HUES48 (cell line): ENCODE measurements at regions not wholly inside any gene's neighbourhood (a gene's known extent, or its start where the extent isn't known, plus 50 kb on each side); places are given as distances from the start of the nearest gene placed in this dataset.

Experiments used
- H3K27ac ChIP-seq: one replicate; pipeline ENCODE4 v1.7.0; 2013; ENCODE audit warnings: low read depth, low read length, inconsistent platforms
- H3K27me3 ChIP-seq: 2 replicates; pipeline ENCODE4 v1.6.1; 2013; ENCODE audit warnings: mild to moderate bottlenecking, low read length; ENCODE audit not compliant: control insufficient read depth, insufficient read depth
- H3K36me3 ChIP-seq: 2 replicates; pipeline ENCODE4 v1.6.1; 2013; ENCODE audit warnings: low read length; ENCODE audit not compliant: control insufficient read depth, insufficient read depth
- H3K4me1 ChIP-seq: 2 replicates; pipeline ENCODE4 v1.6.1; 2013; ENCODE audit warnings: mild to moderate bottlenecking, low read length; ENCODE audit not compliant: control insufficient read depth, insufficient read depth
- H3K4me3 ChIP-seq: 2 replicates; pipeline ENCODE4 v1.5.1; 2013; ENCODE audit warnings: mild to moderate bottlenecking, low read depth, low read length
- H3K9ac ChIP-seq: 2 replicates; pipeline ENCODE4 v1.6.1; 2013; ENCODE audit warnings: mild to moderate bottlenecking, low read depth, low read length, moderate library complexity
- H3K9me3 ChIP-seq: 2 replicates; pipeline ENCODE4 v1.6.1; 2013; ENCODE audit warnings: low read length; ENCODE audit not compliant: control insufficient read depth, insufficient read depth

GRCh38 chr22:48573766-48574165, 1253.9 kb downstream of the BRD1 start:
- peaks cover 16% of the 10 kb centered on the region for H3K9me3 ChIP-seq
- H3K27me3 ChIP-seq, result peaks cover 13% of the 10 kb centered on the region; the same call in 1 of the 2 replicates
- H3K4me1 ChIP-seq, result no peaks in the 10 kb centered on the region
- no peaks in the 10 kb centered on the region for H3K36me3 ChIP-seq
- no peak overlapping the region for H3K4me3 ChIP-seq
- no peak overlapping the region for H3K27ac ChIP-seq
- H3K9ac ChIP-seq, result no peak overlapping the region

DNA sequence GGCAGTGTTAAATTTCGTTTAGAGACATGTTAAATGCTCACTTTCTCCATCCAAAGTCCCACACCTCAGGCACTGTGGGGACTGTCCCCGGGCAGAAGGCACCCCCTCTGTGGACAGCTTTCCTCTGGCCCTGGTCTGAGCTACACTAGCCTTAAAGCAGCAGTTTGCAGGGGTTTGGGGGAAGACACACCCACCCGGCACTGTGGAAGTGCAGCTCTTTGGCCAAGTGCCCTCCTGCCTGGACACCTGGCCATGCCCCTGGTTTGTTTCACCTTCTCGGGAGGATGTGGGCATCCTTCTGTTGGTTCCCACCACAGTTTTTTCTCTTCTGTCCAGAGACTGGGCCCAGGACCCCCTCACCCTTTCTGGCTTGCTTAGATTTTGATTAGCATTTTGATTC, 1254.7 kb downstream of the BRD1 start:
- H3K4me1 ChIP-seq, result no peaks in the 10 kb centered on the region

DNA sequence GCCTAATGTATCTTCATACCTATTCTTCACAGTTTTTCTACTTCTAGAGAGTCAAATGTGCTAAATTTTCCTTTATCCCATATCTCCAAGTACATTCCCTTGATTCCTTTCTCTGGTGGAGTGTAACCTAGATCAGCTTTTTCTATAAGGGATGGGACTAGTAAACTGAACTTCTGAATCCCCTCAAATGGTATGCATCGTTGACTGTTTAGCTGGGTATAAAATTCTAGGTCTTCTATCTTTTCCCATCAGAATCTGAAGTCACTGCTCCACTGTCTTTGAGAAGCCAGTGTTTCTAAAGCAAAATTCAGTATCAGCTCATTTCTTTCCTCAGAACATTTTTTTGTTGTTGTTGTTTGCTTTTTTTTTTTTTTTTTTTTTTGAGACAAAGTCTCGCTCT, 1256.8 kb downstream of the BRD1 start:
- H3K27me3 ChIP-seq, result peaks cover 13% of the 10 kb centered on the region; the same call in 1 of the 2 replicates
- peaks cover 16% of the 10 kb centered on the region for H3K9me3 ChIP-seq
- H3K36me3 ChIP-seq, result no peaks in the 10 kb centered on the region
- H3K4me1 ChIP-seq, result no peaks in the 10 kb centered on the region
- H3K27ac ChIP-seq, result no peak overlapping the region
- no peak overlapping the region for H3K4me3 ChIP-seq
- no peak overlapping the region for H3K9ac ChIP-seq

More for the DNA sequence above, 1254.7 kb downstream of the BRD1 start:
- no peak overlapping the region for H3K9ac ChIP-seq
- no peaks in the 10 kb centered on the region for H3K36me3 ChIP-seq
- H3K27me3 ChIP-seq, result peaks cover 13% of the 10 kb centered on the region; the same call in 1 of the 2 replicates
- no peak overlapping the region for H3K4me3 ChIP-seq
- peaks cover 16% of the 10 kb centered on the region for H3K9me3 ChIP-seq
- H3K27ac ChIP-seq, result no peak overlapping the region

GRCh38 chr22:48569476-48570233, 1258.0 kb downstream of the BRD1 start:
- Histone ChIP-seq H3K9ac (no peak overlapping the region), H3K36me3 (no peaks in the 10 kb centered on the region), H3K27me3 (peaks cover 13% of the 10 kb centered on the region; the same call in 1 of the 2 replicates), H3K4me3 (no peak overlapping the region), H3K27ac (no peak overlapping the region), H3K4me1 (no peaks in the 10 kb centered on the region), H3K9me3 (peaks cover 16% of the 10 kb centered on the region)

- Histone ChIP-seq H3K27ac (no peak overlapping the region), H3K27me3 (peaks cover 5% of the 10 kb centered on the region; the same call in 1 of the 2 replicates), H3K9me3 (peaks cover 16% of the 10 kb centered on the region), H3K4me3 (no peak overlapping the region), H3K9ac (no peak overlapping the region), H3K36me3 (no peaks in the 10 kb centered on the region), H3K4me1 (no peaks in the 10 kb centered on the region)
Observed at GRCh38 chr22:48568736-48569330, 1258.8 kb downstream of the BRD1 start.

DNA sequence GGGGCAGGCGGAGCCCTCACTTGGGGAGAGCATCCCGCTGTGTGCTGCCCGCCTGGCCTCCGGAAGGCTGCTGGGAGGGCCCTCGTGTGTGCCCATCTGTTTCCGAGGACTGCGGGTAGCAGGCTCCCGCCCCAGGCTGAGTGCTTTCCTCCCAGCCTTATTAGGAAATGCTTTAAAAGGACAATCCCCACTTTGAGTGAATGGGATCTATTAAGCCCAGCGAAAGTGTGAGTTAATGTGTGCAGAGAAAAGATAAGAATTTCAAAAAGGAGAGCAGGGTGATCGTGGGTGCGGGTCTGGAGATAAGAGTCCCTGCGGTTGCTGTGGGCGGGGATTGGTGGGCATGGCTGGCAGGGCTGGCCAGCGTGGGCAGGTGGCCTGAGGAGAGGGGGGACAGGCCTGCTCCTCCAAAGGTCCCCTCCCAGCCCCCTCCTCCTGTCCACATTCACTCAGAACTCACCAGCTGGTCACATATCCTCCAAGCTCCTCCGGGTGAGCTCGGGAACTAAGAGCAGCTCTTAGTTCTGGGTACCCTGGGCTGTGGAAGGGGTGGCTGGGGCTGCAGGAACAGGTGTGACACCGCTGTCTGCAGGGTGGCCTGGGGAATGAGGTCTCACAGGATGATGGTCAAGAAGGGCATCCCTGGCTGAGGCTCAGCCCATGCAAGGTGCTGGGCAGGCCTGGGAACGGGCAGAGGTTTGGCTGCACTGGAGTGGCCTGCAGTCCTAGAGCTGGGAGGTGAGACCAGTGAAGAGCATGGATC, 1260.3 kb downstream of the BRD1 start:
- no peaks in the 10 kb centered on the region for H3K4me1 ChIP-seq
- no peaks in the 10 kb centered on the region for H3K36me3 ChIP-seq
- no peak overlapping the region for H3K27ac ChIP-seq
- no peaks in the 10 kb centered on the region for H3K27me3 ChIP-seq
- H3K9me3 ChIP-seq, result peaks cover 16% of the 10 kb centered on the region
- no peak overlapping the region for H3K9ac ChIP-seq
- H3K4me3 ChIP-seq, result no peak overlapping the region

- Histone ChIP-seq H3K4me3 (no peak overlapping the region), H3K4me1 (no peaks in the 10 kb centered on the region), H3K9ac (no peak overlapping the region), H3K27ac (no peak overlapping the region), H3K9me3 (peaks cover 16% of the 10 kb centered on the region), H3K27me3 (no peaks in the 10 kb centered on the region), H3K36me3 (no peaks in the 10 kb centered on the region)
Observed at GRCh38 chr22:48566741-48567140, 1260.9 kb downstream of the BRD1 start.

GRCh38 chr22:48565901-48566501, 1261.7 kb downstream of the BRD1 start:
- no peaks in the 10 kb centered on the region for H3K4me1 ChIP-seq
- H3K9me3 ChIP-seq, result peaks cover 12% of the 10 kb centered on the region
- no peaks in the 10 kb centered on the region for H3K36me3 ChIP-seq

GRCh38 chr22:48564995-48565394, 1262.7 kb downstream of the BRD1 start:
- Histone ChIP-seq H3K4me1 (no peaks in the 10 kb centered on the region), H3K9me3 (peaks cover 2% of the 10 kb centered on the region; the same call in 1 of the 2 replicates), H3K4me3 (no peak overlapping the region), H3K9ac (no peak overlapping the region), H3K27ac (no peak overlapping the region), H3K27me3 (no peaks in the 10 kb centered on the region), H3K36me3 (no peaks in the 10 kb centered on the region)

More at GRCh38 chr22:48565901-48566501, 1261.7 kb downstream of the BRD1 start:
- H3K4me3 ChIP-seq, result no peak overlapping the region
- H3K27me3 ChIP-seq, result no peaks in the 10 kb centered on the region
- H3K27ac ChIP-seq, result no peak overlapping the region
- no peak overlapping the region for H3K9ac ChIP-seq

GRCh38 chr22:48563966-48564330, 1263.7 kb downstream of the BRD1 start:
- Histone ChIP-seq H3K9me3 (no peaks in the 10 kb centered on the region), H3K4me3 (no peak overlapping the region), H3K27ac (no peak overlapping the region), H3K36me3 (no peaks in the 10 kb centered on the region), H3K27me3 (no peaks in the 10 kb centered on the region), H3K9ac (no peak overlapping the region), H3K4me1 (no peaks in the 10 kb centered on the region)
